GM12872 (cell line): ENCODE measurements at regions not wholly inside any gene's neighbourhood (a gene's known extent, or its start where the extent isn't known, plus 50 kb on each side); places are given as distances from the start of the nearest gene placed in this dataset.

Experiments
- CTCF ChIP-seq: IDR thresholded peaks from 3 replicates; pipeline ENCODE4 v1.5.1; 2011; ENCODE audit warnings: low read depth, mild to moderate bottlenecking, low read length, moderate library complexity; ENCODE audit not compliant: insufficient read depth

GRCh38 chr15:45891766-45892165 lies 256.9 kb downstream of the SQOR start:
- no peak for TF ChIP-seq CTCF

DNA sequence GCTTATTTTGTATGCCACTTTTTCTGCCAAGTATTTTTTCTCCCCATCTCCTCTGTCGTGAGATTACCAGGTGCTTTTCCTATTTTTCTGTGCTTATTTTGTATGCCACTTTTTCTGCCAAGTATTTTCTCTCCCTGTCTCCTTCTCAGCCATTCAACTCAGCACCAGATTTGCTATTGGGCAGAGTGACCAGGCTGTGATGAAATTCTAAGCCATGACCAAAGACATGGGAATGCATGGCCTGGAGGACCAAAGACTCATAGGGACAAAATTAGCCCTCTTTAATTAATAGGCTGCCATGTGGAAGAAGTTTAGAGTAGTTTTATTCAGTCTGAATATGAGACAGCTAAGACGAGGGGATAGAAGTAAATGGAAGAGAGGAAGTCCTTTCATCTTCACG lies 257.4 kb downstream of the SQOR start:
- no peak for TF ChIP-seq CTCF

- TF ChIP-seq CTCF, result no peak
Measured at GRCh38 chr15:45903283-45903682, 268.5 kb downstream of the SQOR start.

- TF ChIP-seq CTCF, result no peak
Measured at GRCh38 chr15:45904019-45904418, 269.2 kb downstream of the SQOR start.

DNA sequence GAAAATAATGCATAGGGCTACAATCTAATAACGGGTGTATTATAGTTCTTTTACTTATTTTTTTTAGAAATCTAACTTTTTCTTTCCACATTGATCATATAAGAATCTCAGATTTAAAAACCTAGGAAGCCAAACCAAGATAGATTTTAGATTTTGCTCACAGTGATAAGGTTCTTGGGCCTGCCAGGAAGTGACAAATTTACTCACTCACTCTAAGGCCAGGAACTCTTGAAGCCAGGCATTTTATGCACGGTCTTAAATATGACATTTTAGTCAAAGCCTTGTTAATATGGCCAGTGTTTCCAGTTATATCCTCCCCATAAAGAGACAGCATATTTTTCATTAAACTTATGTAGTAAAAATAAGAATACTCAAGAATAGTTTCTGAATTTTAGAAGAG lies 271.4 kb downstream of the SQOR start:
- TF ChIP-seq CTCF, result no peak

DNA sequence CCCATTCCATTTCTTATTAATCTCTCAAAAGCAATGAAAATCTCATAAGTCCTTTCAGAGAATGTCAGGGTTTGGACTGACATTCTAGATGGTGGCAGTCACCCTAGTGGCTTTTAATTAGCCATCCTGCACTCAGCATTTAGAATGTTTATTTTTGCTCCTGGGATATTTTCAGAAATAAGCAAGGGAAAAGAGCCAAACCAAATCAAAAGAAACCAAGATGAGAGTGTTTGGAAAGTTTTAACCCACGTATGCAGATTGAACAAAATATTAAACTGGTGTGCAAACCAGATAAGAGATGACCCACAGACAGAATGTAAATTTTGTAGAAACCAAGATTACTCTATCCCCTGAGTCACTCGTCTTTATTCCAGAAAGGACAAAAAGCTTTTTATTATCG lies 275.8 kb downstream of the SQOR start:
- no peak for TF ChIP-seq CTCF

GRCh38 chr15:45913451-45913850 lies 278.6 kb downstream of the SQOR start:
- TF ChIP-seq CTCF, result no peak

- TF ChIP-seq CTCF, result no peak
Measured at GRCh38 chr15:45914425-45914824, 279.6 kb downstream of the SQOR start.
